ENCODE measurements at regions not wholly inside any gene's neighbourhood (a gene's known extent, or its start where the extent isn't known, plus 50 kb on each side); places are given as distances from the start of the nearest gene placed in this dataset.

DNA sequence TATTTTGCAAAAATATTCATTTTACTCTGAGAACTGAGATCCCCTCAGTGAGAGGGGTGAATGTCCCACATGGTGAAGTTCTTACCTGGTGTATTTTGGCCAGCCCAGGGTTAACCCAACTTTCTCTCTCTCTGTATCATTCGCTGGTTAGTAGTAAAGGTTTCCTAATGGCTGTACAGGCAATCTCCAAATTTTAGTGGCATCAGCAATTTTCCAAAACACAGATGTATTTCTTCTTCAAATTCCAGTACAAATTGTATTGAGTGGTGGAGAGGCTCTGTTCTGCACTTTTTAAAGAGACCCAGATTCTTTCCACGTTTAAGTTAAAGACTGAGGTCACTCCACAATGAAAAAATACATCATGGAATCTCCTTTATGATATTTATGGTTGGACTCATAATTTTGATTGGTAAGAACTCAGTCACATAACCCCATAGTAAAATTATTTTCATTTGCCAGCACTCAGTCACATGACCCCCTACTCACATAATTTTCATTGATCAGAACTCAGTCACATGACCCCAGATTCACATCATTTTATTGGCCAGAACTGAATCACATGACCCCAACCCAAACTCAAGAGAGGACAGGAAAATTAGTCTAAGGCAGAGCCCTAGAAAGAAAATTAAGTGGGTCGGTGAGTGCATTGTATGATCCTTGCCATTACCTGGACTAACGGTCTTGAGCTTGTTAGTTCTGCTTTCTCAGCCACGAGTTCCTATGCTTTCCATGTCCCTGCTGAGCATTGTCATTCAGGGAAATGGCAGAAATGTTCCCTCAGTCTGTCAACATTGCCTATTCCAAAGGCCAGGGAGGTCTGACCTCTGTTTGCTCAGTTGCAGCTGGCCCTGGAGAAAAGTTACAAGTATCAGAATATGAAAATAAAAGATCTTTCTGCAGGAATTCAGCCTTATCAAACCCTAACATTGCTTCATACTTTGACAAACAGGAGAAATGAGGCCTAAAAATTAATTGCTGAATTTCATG, 1536.2 kb downstream of the AACS start:
- Mint-ChIP-seq H3K4me1 (no peaks in the 10 kb centered on the region), H3K27ac (no peak overlapping the region), H3K4me3 (no peak overlapping the region), H3K27me3 (no peaks in the 10 kb centered on the region), H3K9me3 (no peaks in the 10 kb centered on the region), H3K36me3 (ENCODE audit: low read depth) (no peaks in the 10 kb centered on the region)
- ChIA-PET POLR2A (no interaction called here), CTCF (no interaction called here)
- intact Hi-C loops (cut with micrococcal nuclease) = no loop called here
- DNase-seq (no peak), ATAC-seq (ENCODE audit: low read depth) (no peak)
- TF ChIP-seq, protein P1, sequence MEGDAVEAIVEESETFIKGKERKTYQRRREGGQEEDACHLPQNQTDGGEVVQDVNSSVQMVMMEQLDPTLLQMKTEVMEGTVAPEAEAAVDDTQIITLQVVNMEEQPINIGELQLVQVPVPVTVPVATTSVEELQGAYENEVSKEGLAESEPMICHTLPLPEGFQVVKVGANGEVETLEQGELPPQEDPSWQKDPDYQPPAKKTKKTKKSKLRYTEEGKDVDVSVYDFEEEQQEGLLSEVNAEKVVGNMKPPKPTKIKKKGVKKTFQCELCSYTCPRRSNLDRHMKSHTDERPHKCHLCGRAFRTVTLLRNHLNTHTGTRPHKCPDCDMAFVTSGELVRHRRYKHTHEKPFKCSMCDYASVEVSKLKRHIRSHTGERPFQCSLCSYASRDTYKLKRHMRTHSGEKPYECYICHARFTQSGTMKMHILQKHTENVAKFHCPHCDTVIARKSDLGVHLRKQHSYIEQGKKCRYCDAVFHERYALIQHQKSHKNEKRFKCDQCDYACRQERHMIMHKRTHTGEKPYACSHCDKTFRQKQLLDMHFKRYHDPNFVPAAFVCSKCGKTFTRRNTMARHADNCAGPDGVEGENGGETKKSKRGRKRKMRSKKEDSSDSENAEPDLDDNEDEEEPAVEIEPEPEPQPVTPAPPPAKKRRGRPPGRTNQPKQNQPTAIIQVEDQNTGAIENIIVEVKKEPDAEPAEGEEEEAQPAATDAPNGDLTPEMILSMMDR (IDR thresholded peaks at IDR 0.05) = no peak

DNA sequence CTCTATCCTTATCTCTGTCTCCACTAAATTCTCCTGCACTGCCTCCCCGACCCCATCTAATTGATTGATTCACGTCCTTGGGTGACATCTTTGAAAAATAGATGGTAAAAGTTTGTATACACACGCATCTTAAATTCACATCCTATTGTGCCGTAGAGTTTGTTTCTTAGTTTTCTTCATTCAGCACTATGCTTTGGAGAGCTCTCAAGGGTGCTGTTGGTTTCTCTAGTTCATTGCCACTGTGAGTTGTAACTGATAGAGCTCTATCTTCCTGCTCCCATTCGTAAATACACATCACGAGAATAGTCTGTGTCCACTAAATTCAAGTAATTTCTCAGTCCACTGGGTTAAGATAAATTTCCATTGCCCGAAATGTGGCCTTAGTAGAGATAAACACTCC, 1537.4 kb downstream of the AACS start:
- DNase-seq (no peak), ATAC-seq (ENCODE audit: low read depth) (no peak)
- ChIA-PET POLR2A (interaction anchor here (0.6 kb wide), 1 partner anchor 77 kb away, joined by 3 read pairs; no protein-coding TSS in a partner anchor), CTCF (no interaction called here)
- Mint-ChIP-seq H3K9me3 (no peaks in the 10 kb centered on the region), H3K36me3 (ENCODE audit: low read depth) (no peaks in the 10 kb centered on the region), H3K27ac (no peak overlapping the region), H3K4me1 (no peaks in the 10 kb centered on the region), H3K27me3 (no peaks in the 10 kb centered on the region), H3K4me3 (no peak overlapping the region)
- TF ChIP-seq, protein P1 (IDR thresholded peaks at IDR 0.05) = no peak
- intact Hi-C loops (cut with micrococcal nuclease) = no loop called here

DNA sequence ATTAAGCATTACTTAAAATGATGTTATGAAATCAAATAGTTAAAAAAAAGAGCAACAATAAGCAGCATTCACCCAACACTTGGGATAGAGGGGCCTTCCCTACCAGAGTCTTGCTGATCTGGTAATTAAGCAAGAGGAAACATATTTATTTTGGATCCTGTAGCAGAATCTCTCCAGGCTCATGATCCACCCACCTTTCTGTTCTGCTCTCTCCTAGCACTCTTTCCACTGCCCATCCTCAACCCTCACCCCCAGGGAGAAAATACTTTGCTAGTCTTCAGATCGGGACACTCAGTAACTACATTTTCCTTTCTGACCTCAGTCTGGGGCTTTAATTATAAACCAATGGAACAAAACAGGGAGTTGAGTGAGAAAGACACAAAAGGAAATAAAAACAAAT, 1541.9 kb downstream of the AACS start:
- TF ChIP-seq, protein P1 (IDR thresholded peaks at IDR 0.05) = no peak
- CTCF ChIA-PET = no interaction called here
- H3K9me3 Mint-ChIP-seq = peaks cover 5% of the 10 kb centered on the region
- DNase-seq (no peak), ATAC-seq (ENCODE audit: low read depth) (no peak)
- intact Hi-C loops (cut with micrococcal nuclease) = no loop called here
- H3K36me3 Mint-ChIP-seq (ENCODE audit: low read depth) = no peaks in the 10 kb centered on the region
- H3K4me1 Mint-ChIP-seq = no peaks in the 10 kb centered on the region
- no peak overlapping the region for H3K27ac Mint-ChIP-seq
- no peak overlapping the region for H3K4me3 Mint-ChIP-seq
- POLR2A ChIA-PET = no interaction called here
- H3K27me3 Mint-ChIP-seq = no peaks in the 10 kb centered on the region

DNA sequence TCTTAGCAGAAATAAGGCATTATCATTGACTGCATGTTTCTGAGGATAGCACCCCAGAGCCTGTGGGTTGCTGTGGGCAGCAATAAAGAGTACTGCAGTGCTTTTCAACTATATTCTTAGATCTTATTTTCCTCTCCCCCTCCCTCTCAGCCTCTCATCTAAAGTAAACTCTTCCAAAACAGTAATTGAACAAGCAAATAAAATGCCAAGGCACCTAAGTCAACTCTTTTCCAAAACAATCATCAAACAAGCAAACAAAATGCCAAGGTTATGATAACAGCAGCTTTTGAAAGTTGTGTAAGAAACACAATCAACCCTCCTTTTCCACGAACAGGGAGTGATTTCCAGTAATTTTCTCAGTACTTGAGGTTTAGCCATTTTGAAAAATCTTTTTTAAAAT, 1542.6 kb downstream of the AACS start:
- POLR2A ChIA-PET = no interaction called here
- Mint-ChIP-seq H3K36me3 (ENCODE audit: low read depth) (no peaks in the 10 kb centered on the region), H3K4me3 (no peak overlapping the region), H3K27ac (no peak overlapping the region), H3K27me3 (no peaks in the 10 kb centered on the region), H3K9me3 (peaks cover 10% of the 10 kb centered on the region), H3K4me1 (no peaks in the 10 kb centered on the region)
- ATAC-seq (ENCODE audit: low read depth) (no peak), DNase-seq (no peak)
- TF ChIP-seq, protein P1 (IDR thresholded peaks at IDR 0.05) = no peak
- intact Hi-C loops (cut with micrococcal nuclease) = no loop called here
- CTCF ChIA-PET = no interaction called here

DNA sequence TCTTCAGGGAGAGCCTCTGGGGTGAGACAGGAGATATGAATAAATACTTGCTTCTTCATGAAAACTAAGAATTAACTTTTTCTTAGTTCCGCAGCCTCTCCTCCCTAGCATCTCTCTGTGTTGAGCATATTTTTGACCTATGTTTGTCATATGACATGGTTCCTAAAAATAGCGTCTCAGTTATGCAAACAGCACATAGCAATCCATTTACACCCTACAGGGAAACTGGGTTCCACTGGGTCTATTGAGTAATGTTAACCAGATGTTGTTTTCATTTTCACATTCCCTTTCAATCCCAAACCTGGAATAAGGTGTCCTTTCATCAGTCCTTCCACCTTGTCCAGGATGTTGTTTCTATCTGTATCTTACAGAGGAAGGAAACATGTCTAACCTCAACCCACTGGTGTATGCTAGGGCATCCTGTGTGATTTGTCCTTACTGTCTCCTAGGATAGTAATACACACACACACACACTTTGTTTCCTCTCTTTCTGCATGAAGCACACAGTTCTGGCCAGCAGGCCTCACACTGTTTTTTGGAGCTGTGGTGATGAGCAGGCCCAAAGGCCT, 1543.5 kb downstream of the AACS start:
- ChIA-PET CTCF (no interaction called here), POLR2A (no interaction called here)
- H3K36me3 Mint-ChIP-seq (ENCODE audit: low read depth) = no peaks in the 10 kb centered on the region
- H3K27ac Mint-ChIP-seq = no peak overlapping the region
- intact Hi-C loops (cut with micrococcal nuclease) = no loop called here
- ATAC-seq (ENCODE audit: low read depth) (no peak), DNase-seq (no peak)
- no peak overlapping the region for H3K4me3 Mint-ChIP-seq
- H3K9me3 Mint-ChIP-seq = peaks cover 16% of the 10 kb centered on the region
- no peaks in the 10 kb centered on the region for H3K4me1 Mint-ChIP-seq
- H3K27me3 Mint-ChIP-seq = no peaks in the 10 kb centered on the region
- TF ChIP-seq, protein P1 (IDR thresholded peaks at IDR 0.05) = no peak

All from activated B cell treated with CpG ODN at 0.5 μM for 24 hours (primary cell).